ENCODE measurements at regions not wholly inside any gene's neighbourhood (a gene's known extent, or its start where the extent isn't known, plus 50 kb on each side); places are given as distances from the start of the nearest gene placed in this dataset.

GRCh38 chr6:120407696-120408095, 926.6 kb downstream of the TBC1D32 start:
- DNase-seq, result no peak
- H3K36me3 Mint-ChIP-seq (ENCODE audit: low read depth), result no peaks in the 10 kb centered on the region
- H3K4me1 Mint-ChIP-seq, result no peaks in the 10 kb centered on the region
- H3K27ac Mint-ChIP-seq, result no peak overlapping the region
- TF ChIP-seq CTCF (IDR thresholded peaks at IDR 0.05), result no peak
- peaks cover 3% of the 10 kb centered on the region for H3K27me3 Mint-ChIP-seq (ENCODE audit: low read depth, poor library complexity)
- H3K4me3 Mint-ChIP-seq, result no peak overlapping the region
- no peaks in the 10 kb centered on the region for H3K9me3 Mint-ChIP-seq

GRCh38 chr6:120405947-120406346, 928.3 kb downstream of the TBC1D32 start:
- TF ChIP-seq CTCF (IDR thresholded peaks at IDR 0.05), result peak; percentile 24
- DNase-seq, result peak; percentile 4
- H3K36me3 Mint-ChIP-seq (ENCODE audit: low read depth), result no peaks in the 10 kb centered on the region
- no peak overlapping the region for H3K4me3 Mint-ChIP-seq
- no peaks in the 10 kb centered on the region for H3K9me3 Mint-ChIP-seq
- no peak overlapping the region for H3K27ac Mint-ChIP-seq
- H3K4me1 Mint-ChIP-seq, result no peaks in the 10 kb centered on the region
- peaks cover 7% of the 10 kb centered on the region for H3K27me3 Mint-ChIP-seq (ENCODE audit: low read depth, poor library complexity)

GRCh38 chr6:120395784-120396183, 938.5 kb downstream of the TBC1D32 start:
- no peak overlapping the region for H3K4me3 Mint-ChIP-seq
- TF ChIP-seq CTCF (IDR thresholded peaks at IDR 0.05), result no peak
- no peaks in the 10 kb centered on the region for H3K27me3 Mint-ChIP-seq (ENCODE audit: low read depth, poor library complexity)
- H3K36me3 Mint-ChIP-seq (ENCODE audit: low read depth), result no peaks in the 10 kb centered on the region
- no peaks in the 10 kb centered on the region for H3K9me3 Mint-ChIP-seq
- no peak for DNase-seq
- no peaks in the 10 kb centered on the region for H3K4me1 Mint-ChIP-seq
- no peak overlapping the region for H3K27ac Mint-ChIP-seq

- Mint-ChIP-seq H3K9me3 (no peaks in the 10 kb centered on the region), H3K4me1 (no peaks in the 10 kb centered on the region), H3K27me3 (ENCODE audit: low read depth, poor library complexity) (no peaks in the 10 kb centered on the region), H3K27ac (no peak overlapping the region), H3K36me3 (ENCODE audit: low read depth) (no peaks in the 10 kb centered on the region), H3K4me3 (no peak overlapping the region)
- TF ChIP-seq CTCF (IDR thresholded peaks at IDR 0.05), result no peak
- no peak for DNase-seq
These were observed 939.0 kb downstream of the TBC1D32 start for GRCh38 chr6:120395330-120395729.

GRCh38 chr6:120392941-120393340, 941.3 kb downstream of the TBC1D32 start:
- Mint-ChIP-seq H3K4me1 (no peaks in the 10 kb centered on the region), H3K27ac (no peak overlapping the region), H3K27me3 (ENCODE audit: low read depth, poor library complexity) (peaks cover 3% of the 10 kb centered on the region), H3K4me3 (no peak overlapping the region), H3K36me3 (ENCODE audit: low read depth) (no peaks in the 10 kb centered on the region), H3K9me3 (no peaks in the 10 kb centered on the region)
- no peak for DNase-seq
- TF ChIP-seq CTCF (IDR thresholded peaks at IDR 0.05), result no peak

- Mint-ChIP-seq H3K27ac (no peak overlapping the region), H3K4me3 (no peak overlapping the region), H3K36me3 (ENCODE audit: low read depth) (no peaks in the 10 kb centered on the region), H3K4me1 (no peaks in the 10 kb centered on the region), H3K9me3 (no peaks in the 10 kb centered on the region), H3K27me3 (ENCODE audit: low read depth, poor library complexity) (no peaks in the 10 kb centered on the region)
- TF ChIP-seq CTCF (IDR thresholded peaks at IDR 0.05), result no peak
- DNase-seq, result no peak
These were observed 949.6 kb downstream of the TBC1D32 start for GRCh38 chr6:120384671-120385070.
